ENCODE measurements at regions not wholly inside any gene's neighbourhood (a gene's known extent, or its start where the extent isn't known, plus 50 kb on each side); places are given as distances from the start of the nearest gene placed in this dataset.

GRCh38 chr13:34587576-34587975 lies 354.5 kb upstream of the NBEA start:
- ChIA-PET CTCF (interaction anchor here (0.8 kb wide), 1 partner anchor 17 kb away, joined by 3 read pairs; no protein-coding TSS in a partner anchor), POLR2A (no interaction called here)
- H3K4me3 Mint-ChIP-seq = no peak overlapping the region
- no peak for DNase-seq
- peaks cover 0 to 8% of the 10 kb centered on the region in 2 experiments for H3K9me3 ChIP-seq (ENCODE audit: control insufficient read depth in 1 of 2, insufficient read depth in 1 of 2, low read length in 2 of 2)
- H3K27ac Mint-ChIP-seq = no peak overlapping the region
- H3K4me1 Mint-ChIP-seq (ENCODE audit: low read depth) = no peaks in the 10 kb centered on the region
- no peaks in the 10 kb centered on the region for H3K4me1 ChIP-seq (ENCODE audit: insufficient read depth, low read length)
- H3K4me3 ChIP-seq (ENCODE audit: low read length) = no peak overlapping the region
- H3K27me3 Mint-ChIP-seq = no peaks in the 10 kb centered on the region
- no peak for ATAC-seq (ENCODE audit: poor library complexity)
- no peak for TF ChIP-seq CTCF (IDR thresholded peaks at IDR 0.05)
- H3K9me3 Mint-ChIP-seq = no peaks in the 10 kb centered on the region
- H3K27ac ChIP-seq (ENCODE audit: low read depth in 1 of 2, low read length in 2 of 2) = no peak overlapping the region
- no peaks in the 10 kb centered on the region for H3K36me3 ChIP-seq (ENCODE audit: insufficient read depth, low read length)
- intact Hi-C loops (cut with DNase I, micrococcal nuclease) = no loop called here
- no peaks in the 10 kb centered on the region for H3K36me3 Mint-ChIP-seq (ENCODE audit: low read depth)
- no peaks in the 10 kb centered on the region for H3K27me3 ChIP-seq (ENCODE audit: control insufficient read depth in 1 of 2, insufficient read depth in 2 of 2, low read length in 2 of 2)

- intact Hi-C loops (cut with DNase I, micrococcal nuclease) = no loop called here
- H3K27me3 Mint-ChIP-seq = no peaks in the 10 kb centered on the region
- no peaks in the 10 kb centered on the region for H3K9me3 Mint-ChIP-seq
- no peaks in the 10 kb centered on the region for H3K4me1 Mint-ChIP-seq (ENCODE audit: low read depth)
- Histone ChIP-seq H3K36me3 (ENCODE audit: insufficient read depth, low read length) (no peaks in the 10 kb centered on the region), H3K4me3 (ENCODE audit: low read length) (no peak overlapping the region), H3K27ac (ENCODE audit: low read depth in 1 of 2, low read length in 2 of 2) (no peak overlapping the region), H3K4me1 (ENCODE audit: insufficient read depth, low read length) (no peaks in the 10 kb centered on the region), H3K9me3 (ENCODE audit: control insufficient read depth in 1 of 2, insufficient read depth in 1 of 2, low read length in 2 of 2) (peaks cover 0 to 8% of the 10 kb centered on the region in 2 experiments), H3K27me3 (ENCODE audit: control insufficient read depth in 1 of 2, insufficient read depth in 2 of 2, low read length in 2 of 2) (no peaks in the 10 kb centered on the region)
- H3K27ac Mint-ChIP-seq = no peak overlapping the region
- POLR2A ChIA-PET = no interaction called here
- no peak for TF ChIP-seq CTCF (IDR thresholded peaks at IDR 0.05)
- no peak for ATAC-seq (ENCODE audit: poor library complexity)
- CTCF ChIA-PET = interaction anchor here (0.8 kb wide), 1 partner anchor 16 kb away, joined by 3 read pairs; no protein-coding TSS in a partner anchor
- H3K36me3 Mint-ChIP-seq (ENCODE audit: low read depth) = no peaks in the 10 kb centered on the region
- no peak overlapping the region for H3K4me3 Mint-ChIP-seq
- DNase-seq = no peak
Measured at GRCh38 chr13:34588362-34588761, 353.7 kb upstream of the NBEA start.

- intact Hi-C loops (cut with DNase I, micrococcal nuclease) = no loop called here
- CTCF ChIA-PET = interaction anchor here (0.7 kb wide), 1 partner anchor 193 kb away, joined by 3 read pairs; no protein-coding TSS in a partner anchor
- no peak overlapping the region for H3K27ac Mint-ChIP-seq
Measured at GRCh38 chr13:34589581-34589980, 352.5 kb upstream of the NBEA start.

More at GRCh38 chr13:34589581-34589980, 352.5 kb upstream of the NBEA start:
- no peak for DNase-seq
- no peaks in the 10 kb centered on the region for H3K9me3 Mint-ChIP-seq
- no peaks in the 10 kb centered on the region for H3K4me1 Mint-ChIP-seq (ENCODE audit: low read depth)
- Histone ChIP-seq H3K4me3 (ENCODE audit: low read length) (no peak overlapping the region), H3K4me1 (ENCODE audit: insufficient read depth, low read length) (no peaks in the 10 kb centered on the region), H3K27ac (ENCODE audit: low read depth in 1 of 2, low read length in 2 of 2) (no peak overlapping the region), H3K9me3 (ENCODE audit: control insufficient read depth in 1 of 2, insufficient read depth in 1 of 2, low read length in 2 of 2) (peaks cover 0 to 8% of the 10 kb centered on the region in 2 experiments), H3K27me3 (ENCODE audit: control insufficient read depth in 1 of 2, insufficient read depth in 2 of 2, low read length in 2 of 2) (no peaks in the 10 kb centered on the region), H3K36me3 (ENCODE audit: insufficient read depth, low read length) (no peaks in the 10 kb centered on the region)
- H3K36me3 Mint-ChIP-seq (ENCODE audit: low read depth) = no peaks in the 10 kb centered on the region
- H3K27me3 Mint-ChIP-seq = peaks cover 3% of the 10 kb centered on the region
- no peak for ATAC-seq (ENCODE audit: poor library complexity)
- H3K4me3 Mint-ChIP-seq = no peak overlapping the region
- TF ChIP-seq CTCF (IDR thresholded peaks at IDR 0.05) = no peak
- POLR2A ChIA-PET = no interaction called here
